ENCODE measurements at regions not wholly inside any gene's neighbourhood (a gene's known extent, or its start where the extent isn't known, plus 50 kb on each side); places are given as distances from the start of the nearest gene placed in this dataset.

- no peak for TF ChIP-seq SUZ12 (IDR thresholded peaks at IDR 0.05; ENCODE audit: extremely low read depth, insufficient read depth, insufficient read length)
- no peak for TF ChIP-seq YY1 (IDR thresholded peaks at IDR 0.05; ENCODE audit: insufficient read depth, insufficient read length)
- TF ChIP-seq ZNF274 (IDR thresholded peaks at IDR 0.05; ENCODE audit: low read depth, low read length) = no peak
These were observed 393.8 kb upstream of the PRKCQ start for GRCh38 chr10:6973899-6974298.

Data from NT2/D1 (cell line).